ENCODE measurements at regions not wholly inside any gene's neighbourhood (a gene's known extent, or its start where the extent isn't known, plus 50 kb on each side); places are given as distances from the start of the nearest gene placed in this dataset.
"Not testable (repeated sequence)": the region's sequence is repeated elsewhere in the genome, so short reads cannot be mapped to it uniquely, and the experiment has no call there.

DNA sequence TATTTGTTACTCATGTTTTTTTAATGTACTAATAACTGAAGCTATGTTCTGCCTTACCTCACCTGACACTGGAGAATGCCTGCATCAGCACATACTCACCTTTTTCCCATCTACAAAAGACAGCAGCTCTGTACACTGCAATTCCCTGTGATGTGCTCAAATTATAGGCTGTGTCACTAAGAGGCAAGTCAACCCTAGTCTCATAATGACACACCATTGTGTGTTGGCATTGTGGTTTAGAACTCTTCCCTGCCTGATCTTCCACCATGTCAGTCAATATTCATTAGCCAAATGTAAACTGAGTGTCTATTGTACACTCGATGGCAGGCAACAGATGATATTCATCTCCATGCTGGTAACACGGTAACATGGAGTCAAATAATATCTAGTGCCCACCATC, 332.1 kb upstream of the TCF4 start:
- in situ Hi-C loops (cut with HindIII; ENCODE audit: low pct_ligation_motif_present, low pct_unique_long_range_greater_than_20kb, low sequenced_read_pairs): no loop called here
- no peak for DNase-seq

GRCh38 chr18:55918444-55918843, 330.5 kb upstream of the TCF4 start:
- in situ Hi-C loops (cut with HindIII; ENCODE audit: low pct_ligation_motif_present, low pct_unique_long_range_greater_than_20kb, low sequenced_read_pairs): no loop called here

DNA sequence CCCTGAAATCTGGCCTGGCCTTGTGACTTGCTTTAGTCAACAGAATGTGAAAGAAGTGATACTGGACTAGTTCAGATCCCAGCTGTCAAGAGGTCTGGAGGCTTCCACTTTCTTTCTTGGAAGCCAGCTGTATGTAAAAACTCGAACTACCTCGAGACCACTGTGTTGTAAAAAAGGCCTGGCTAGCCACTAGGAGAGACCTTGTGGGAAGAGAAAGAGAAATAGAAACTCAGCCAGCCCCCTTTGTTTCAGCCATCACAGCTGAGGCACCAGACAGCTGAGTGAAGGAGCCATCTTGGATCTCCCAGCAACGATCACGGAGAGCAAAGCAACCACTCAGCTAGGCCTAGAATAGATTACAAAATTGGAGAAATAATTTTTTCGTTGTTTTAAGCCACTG, 324.9 kb upstream of the TCF4 start:
- DNase-seq: no peak
- in situ Hi-C loops (cut with HindIII; ENCODE audit: low pct_ligation_motif_present, low pct_unique_long_range_greater_than_20kb, low sequenced_read_pairs): no loop called here

More at GRCh38 chr18:55918444-55918843, 330.5 kb upstream of the TCF4 start:
- no peak for DNase-seq

- in situ Hi-C loops (cut with HindIII; ENCODE audit: low pct_ligation_motif_present, low pct_unique_long_range_greater_than_20kb, low sequenced_read_pairs): no loop called here
- DNase-seq: no peak
These were observed 324.1 kb upstream of the TCF4 start for GRCh38 chr18:55912071-55912470.

- no peak for DNase-seq
- in situ Hi-C loops (cut with HindIII; ENCODE audit: low pct_ligation_motif_present, low pct_unique_long_range_greater_than_20kb, low sequenced_read_pairs): no loop called here
These were observed 322.3 kb upstream of the TCF4 start for GRCh38 chr18:55910296-55910695.

DNA sequence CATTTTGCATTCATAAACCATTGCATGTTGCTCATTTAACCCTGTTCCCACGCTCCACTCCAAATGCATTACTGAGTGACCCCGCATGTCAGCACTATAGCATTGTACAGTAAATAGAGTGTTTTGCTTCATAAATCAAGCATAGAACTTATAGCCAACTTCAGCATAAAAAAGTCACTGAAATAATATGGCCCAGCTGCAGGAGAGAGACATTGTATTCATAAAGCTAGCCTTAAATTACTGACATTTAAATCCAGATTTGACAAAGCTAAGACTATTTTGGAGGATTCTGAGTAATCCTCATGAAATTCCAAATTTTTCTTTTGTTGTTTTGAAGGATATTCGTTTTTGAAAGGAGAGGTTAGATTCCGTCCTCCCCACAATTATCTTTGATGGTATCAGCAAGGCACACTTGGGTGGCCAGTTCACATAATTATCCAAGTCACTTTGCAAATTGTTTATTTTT, 320.9 kb upstream of the TCF4 start:
- in situ Hi-C loops (cut with HindIII; ENCODE audit: low pct_ligation_motif_present, low pct_unique_long_range_greater_than_20kb, low sequenced_read_pairs): no loop called here
- DNase-seq: no peak

DNA sequence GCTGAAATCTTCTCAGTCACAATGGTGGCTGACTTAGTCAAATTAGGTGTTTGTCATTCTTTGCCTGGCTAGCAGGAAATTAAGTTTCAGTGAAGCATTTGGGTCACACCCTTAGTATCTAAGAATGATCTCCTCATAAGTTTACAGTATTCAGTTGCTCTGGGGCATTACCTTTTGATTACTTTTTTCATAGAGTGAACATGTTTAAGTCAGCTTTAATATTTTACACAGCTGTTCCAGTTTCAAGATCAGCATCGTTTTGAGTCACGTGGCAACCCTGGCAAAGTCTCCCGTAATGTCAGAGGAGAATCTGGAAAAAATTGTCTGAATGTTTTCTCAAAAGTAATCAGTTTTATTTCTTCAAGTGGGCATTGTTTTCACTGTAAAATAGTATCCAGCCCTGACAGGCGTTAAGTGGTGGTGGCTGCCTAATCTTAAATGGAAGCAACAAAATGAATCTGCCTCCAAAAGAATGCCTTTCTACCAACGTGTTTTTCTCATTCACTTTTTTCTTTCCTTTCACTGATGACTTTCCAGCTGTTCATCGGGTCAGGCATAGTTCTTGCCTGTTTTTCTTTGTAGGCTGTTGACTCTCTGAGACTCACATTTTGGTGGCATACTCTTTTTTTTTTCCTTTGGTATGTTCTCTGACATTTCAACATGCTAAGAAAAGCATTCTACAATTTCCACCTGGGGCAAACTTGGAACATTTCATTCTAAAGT, 319.6 kb upstream of the TCF4 start:
- in situ Hi-C loops (cut with HindIII; ENCODE audit: low pct_ligation_motif_present, low pct_unique_long_range_greater_than_20kb, low sequenced_read_pairs): no loop called here
- no peak for DNase-seq

GRCh38 chr18:55906536-55906935, 318.5 kb upstream of the TCF4 start:
- in situ Hi-C loops (cut with HindIII; ENCODE audit: low pct_ligation_motif_present, low pct_unique_long_range_greater_than_20kb, low sequenced_read_pairs): no loop called here
- no peak for DNase-seq

- in situ Hi-C loops (cut with HindIII; ENCODE audit: low pct_ligation_motif_present, low pct_unique_long_range_greater_than_20kb, low sequenced_read_pairs): no loop called here
- no peak for DNase-seq
These were observed 315.9 kb upstream of the TCF4 start for GRCh38 chr18:55903911-55904310.

GRCh38 chr18:55900380-55900779, 312.4 kb upstream of the TCF4 start:
- in situ Hi-C loops (cut with HindIII; ENCODE audit: low pct_ligation_motif_present, low pct_unique_long_range_greater_than_20kb, low sequenced_read_pairs): no loop called here

DNA sequence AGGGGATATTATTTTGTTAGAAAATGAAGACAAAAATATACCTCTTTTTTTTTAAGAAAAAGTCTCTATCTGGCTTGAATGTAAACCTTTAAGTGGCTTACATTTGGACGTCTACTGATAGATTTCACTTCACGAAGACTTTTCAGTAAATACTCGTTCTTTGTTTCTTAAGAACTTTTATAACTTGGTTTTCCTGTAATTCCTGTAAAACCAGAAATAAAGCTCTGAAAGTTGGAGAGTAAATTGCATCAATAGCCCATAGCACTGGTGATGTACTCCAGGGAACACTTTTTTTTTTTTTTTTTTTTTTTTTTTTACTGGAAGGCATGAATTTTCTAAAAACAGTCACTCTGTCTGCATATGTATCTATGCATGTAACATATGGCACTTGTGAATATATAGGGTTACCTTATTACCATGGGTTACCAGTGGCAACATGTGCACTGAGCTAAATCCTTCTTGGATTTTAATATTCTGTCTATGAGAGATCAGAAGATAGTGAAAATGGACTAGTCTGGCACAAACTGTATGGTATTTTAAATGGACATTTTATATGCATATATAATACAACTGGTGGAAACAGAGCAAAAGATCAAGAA, 309.2 kb upstream of the TCF4 start:
- no peak for DNase-seq
- in situ Hi-C loops (cut with HindIII; ENCODE audit: low pct_ligation_motif_present, low pct_unique_long_range_greater_than_20kb, low sequenced_read_pairs): no loop called here

More at GRCh38 chr18:55900380-55900779, 312.4 kb upstream of the TCF4 start:
- DNase-seq: no peak

- DNase-seq: no peak
- in situ Hi-C loops (cut with HindIII; ENCODE audit: low pct_ligation_motif_present, low pct_unique_long_range_greater_than_20kb, low sequenced_read_pairs): no loop called here
These were observed 306.0 kb upstream of the TCF4 start for GRCh38 chr18:55893948-55894347.

DNA sequence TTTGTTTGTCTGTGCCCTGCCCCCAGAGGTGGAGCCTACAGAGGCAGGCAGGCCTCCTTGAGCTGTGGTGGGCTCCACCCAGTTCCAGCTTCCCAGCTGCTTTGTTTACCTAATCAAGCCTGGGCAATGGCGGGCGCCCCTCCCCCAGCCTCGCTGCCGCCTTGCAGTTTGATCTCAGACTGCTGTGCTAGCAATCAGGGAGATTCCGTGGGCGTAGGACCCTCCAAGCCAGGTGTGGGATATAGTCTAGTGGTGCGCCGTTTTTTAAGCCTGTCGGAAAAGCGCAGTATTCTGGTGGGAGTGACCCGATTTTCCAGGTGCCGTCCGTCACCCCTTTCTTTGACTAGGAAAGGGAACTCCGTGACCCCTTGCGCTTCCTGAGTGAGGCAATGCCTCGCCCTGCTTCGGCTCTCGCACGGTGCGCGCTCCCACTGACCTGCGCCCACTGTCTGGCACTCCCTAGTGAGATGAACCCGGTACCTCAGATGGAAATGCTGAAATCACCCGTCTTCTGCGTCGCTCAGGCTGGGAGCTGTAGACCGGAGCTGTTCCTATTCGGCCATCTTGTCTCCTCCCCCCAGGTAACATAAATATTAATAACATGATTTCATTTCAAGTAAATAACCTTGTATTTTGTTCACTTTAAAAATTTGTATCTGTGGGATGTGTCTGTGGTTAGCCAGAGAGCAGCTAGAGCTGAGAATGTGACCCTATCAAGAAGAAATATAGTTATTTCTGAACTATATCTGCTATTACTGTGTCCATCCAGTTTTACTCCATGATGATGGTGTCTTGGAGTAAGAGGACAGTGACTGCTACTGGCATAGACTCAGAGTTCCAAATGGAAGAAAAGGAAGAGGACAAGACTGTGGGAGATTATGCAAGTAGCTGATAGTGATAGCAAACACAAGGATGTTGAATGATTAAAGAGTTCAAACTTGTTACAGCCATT, 305.1 kb upstream of the TCF4 start:
- DNase-seq; in situ Hi-C loops (cut with HindIII; ENCODE audit: low pct_ligation_motif_present, low pct_unique_long_range_greater_than_20kb, low sequenced_read_pairs): not testable (repeated sequence)

DNA sequence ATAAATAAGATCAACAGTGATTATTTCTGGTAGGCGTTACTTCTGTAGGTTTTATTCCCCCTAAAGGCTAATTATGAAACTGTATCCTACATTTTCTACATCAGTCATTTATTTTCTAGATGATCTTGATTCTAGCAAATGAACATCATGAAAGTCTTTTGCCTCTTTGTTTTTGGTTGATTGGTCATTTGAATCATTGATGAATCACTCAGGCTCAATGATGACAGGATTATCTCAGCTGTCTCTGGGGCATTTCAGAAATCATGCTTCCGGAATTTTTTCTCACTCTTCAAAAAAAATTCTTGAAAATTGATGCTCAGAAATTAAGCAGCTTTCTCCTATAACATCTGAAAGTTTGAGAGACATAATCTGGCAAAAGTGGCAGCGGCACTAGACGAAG, 298.9 kb upstream of the TCF4 start:
- no peak for DNase-seq
- in situ Hi-C loops (cut with HindIII; ENCODE audit: low pct_ligation_motif_present, low pct_unique_long_range_greater_than_20kb, low sequenced_read_pairs): no loop called here

DNA sequence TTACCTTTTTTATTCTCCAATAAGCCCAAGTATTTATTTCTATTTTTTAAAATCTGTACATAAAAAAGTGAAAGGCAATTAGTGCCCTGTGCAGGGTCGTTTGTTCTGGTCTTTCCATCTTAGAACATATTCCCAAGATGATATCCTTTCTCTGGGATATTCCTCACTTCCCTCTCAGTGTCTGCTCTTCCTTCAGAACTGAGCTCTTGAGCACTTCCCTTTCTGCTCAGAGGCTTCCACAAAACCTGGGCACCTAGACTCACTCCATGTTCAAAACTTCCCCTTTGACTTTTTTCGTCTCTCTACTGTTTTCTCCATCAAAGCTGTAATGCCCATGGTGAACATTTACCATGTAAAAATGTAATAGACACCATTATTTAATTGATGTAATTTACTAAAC, 296.5 kb upstream of the TCF4 start:
- in situ Hi-C loops (cut with HindIII; ENCODE audit: low pct_ligation_motif_present, low pct_unique_long_range_greater_than_20kb, low sequenced_read_pairs): no loop called here

DNA sequence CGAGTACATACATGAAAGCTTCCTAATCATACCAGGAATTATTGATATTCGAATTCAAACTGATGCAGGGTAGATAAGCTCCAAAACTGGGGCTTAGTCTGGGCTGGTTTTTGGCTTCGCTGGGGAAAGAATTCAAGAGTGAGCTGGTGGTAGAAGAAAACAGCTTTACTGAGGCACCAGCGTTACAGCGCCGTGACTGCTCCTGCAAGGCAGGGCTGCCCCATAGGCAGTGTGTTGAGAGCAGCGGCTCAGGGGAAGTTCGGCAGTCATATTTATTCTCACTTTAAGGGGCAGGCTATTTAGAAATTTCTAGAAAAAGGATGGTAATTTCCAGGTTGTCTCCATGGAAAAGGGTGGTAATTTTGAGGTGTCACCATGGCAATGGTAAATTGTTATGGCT, 292.6 kb upstream of the TCF4 start:
- no peak for DNase-seq
- in situ Hi-C loops (cut with HindIII; ENCODE audit: low pct_ligation_motif_present, low pct_unique_long_range_greater_than_20kb, low sequenced_read_pairs): no loop called here

More for the DNA sequence above, 296.5 kb upstream of the TCF4 start:
- no peak for DNase-seq

DNA sequence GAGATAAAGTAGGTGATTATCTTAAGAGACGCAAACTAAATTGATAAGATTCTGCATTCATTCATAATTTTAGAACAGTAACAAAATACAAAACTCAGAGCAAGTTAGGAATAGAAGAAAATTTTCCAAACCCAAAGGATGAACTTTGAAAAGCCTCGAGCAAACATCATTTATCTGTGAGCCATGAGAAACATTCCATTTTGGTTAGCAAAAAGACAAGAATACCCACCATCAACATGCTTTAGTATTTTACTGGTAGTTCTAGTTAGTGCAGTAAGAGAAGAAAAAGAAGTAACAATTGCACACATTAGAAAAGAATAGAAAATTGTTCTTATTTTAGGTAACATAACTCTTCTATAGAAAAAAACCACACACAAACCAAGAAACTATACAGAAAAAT, 291.3 kb upstream of the TCF4 start:
- DNase-seq: no peak
- in situ Hi-C loops (cut with HindIII; ENCODE audit: low pct_ligation_motif_present, low pct_unique_long_range_greater_than_20kb, low sequenced_read_pairs): no loop called here

DNA sequence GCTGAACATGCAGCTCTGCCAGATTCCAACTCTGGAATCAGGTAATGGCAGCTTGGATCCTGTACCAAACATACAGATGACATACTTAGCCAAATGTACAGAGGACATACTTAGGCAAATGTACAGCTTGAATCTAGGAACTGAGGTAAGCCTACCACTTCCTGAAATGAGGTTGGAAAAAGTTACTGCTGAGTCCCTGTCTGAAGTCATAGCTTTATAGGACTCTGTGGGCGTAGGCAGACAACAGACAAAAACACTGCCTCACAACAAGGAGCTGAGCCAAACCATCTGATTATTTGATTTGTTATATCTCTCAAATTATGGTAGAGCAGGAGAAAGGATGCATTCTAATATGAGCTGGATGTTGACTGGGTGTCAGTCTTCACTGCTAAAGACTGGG, 290.2 kb upstream of the TCF4 start:
- in situ Hi-C loops (cut with HindIII; ENCODE audit: low pct_ligation_motif_present, low pct_unique_long_range_greater_than_20kb, low sequenced_read_pairs): no loop called here

DNA sequence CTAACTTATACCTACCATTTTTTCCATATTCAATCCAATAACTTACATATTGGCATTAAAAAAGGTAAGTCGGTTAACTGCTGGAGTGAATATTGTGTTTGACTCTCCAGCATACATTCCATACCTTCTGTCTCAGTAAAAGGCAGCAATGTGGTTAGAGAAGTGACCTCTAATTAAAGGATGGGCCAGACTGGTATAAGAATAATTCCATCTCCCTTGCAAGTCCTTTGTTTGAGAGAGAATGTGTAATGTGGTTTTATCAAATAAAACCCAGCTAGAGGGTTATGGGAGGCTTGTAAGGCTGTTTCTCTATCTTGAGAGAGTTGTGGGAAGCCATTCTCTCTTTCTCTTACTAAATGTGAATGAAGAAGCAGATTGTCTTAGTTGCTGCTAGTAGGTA, 289.3 kb upstream of the TCF4 start:
- in situ Hi-C loops (cut with HindIII; ENCODE audit: low pct_ligation_motif_present, low pct_unique_long_range_greater_than_20kb, low sequenced_read_pairs): no loop called here
- no peak for DNase-seq

More for the DNA sequence above, 290.2 kb upstream of the TCF4 start:
- no peak for DNase-seq
